ENCODE measurements at regions not wholly inside any gene's neighbourhood (a gene's known extent, or its start where the extent isn't known, plus 50 kb on each side); places are given as distances from the start of the nearest gene placed in this dataset.

GRCh38 chr5:57841676-57842363, 359.2 kb upstream of the ACTBL2 start:
- Histone ChIP-seq H3K27me3 (ENCODE audit: control insufficient read depth, low read length) (no peaks in the 10 kb centered on the region), H3K79me2 (ENCODE audit: control insufficient read depth, low read length) (no peaks in the 10 kb centered on the region), H3K9me2 (replicated peaks; ENCODE audit: control insufficient read depth, low read length) (no peaks in the 10 kb centered on the region), H3K4me3 (ENCODE audit: low read length) (no peak overlapping the region), H3K9me3 (ENCODE audit: control insufficient read depth, insufficient read depth, low read length) (no peaks in the 10 kb centered on the region), H3K36me3 (ENCODE audit: control insufficient read depth, low read length) (no peaks in the 10 kb centered on the region), H3F3A (ENCODE audit: control insufficient read depth, insufficient read depth) (no peaks in the 10 kb centered on the region), H3K27ac (ENCODE audit: low read depth, low read length) (no peak overlapping the region), H3K4me1 (ENCODE audit: control insufficient read depth, low read length) (no peaks in the 10 kb centered on the region), H3K4me2 (ENCODE audit: low read length) (no peak overlapping the region), H4K20me1 (ENCODE audit: control insufficient read depth, insufficient read depth, low read depth, low read length) (no peaks in the 10 kb centered on the region)
- no peak for TF ChIP-seq CTCF (IDR thresholded peaks at IDR 0.05; ENCODE audit: low read depth, low read length, poor library complexity, severe bottlenecking)
- no peak for TF ChIP-seq EZH2phosphoT487 (IDR thresholded peaks at IDR 0.05; ENCODE audit: borderline replicate concordance, low read length)

DNA sequence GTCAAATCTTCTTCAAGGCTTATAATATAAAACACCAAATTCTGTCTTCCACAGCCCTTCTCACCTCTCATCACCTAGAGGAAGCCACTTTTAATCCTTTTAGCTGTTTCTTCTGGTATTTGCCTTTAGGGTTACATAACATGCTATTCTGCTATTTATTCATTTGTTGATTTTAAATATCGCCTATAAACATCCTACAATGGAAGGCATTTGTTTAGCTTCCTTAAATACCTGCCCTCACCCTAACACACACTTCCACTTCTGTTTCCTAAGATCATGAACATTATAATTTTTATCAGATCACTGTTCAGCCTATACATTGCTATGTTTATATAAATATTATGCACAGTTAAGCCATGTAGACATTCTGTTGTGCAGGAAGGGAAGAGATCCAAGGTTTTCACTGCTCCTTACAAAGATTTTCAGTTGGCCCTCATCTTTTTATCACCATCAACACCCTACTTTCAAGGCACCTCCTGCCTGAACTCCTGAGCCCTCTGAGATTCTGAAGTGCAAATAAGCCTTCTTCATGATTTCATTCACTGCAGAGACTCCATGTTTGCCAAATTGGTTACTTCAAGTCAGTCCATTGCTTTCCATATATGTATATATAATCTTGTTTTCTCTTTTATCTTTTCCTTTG, 356.9 kb upstream of the ACTBL2 start:
- no peaks in the 10 kb centered on the region for H3K4me1 ChIP-seq (ENCODE audit: control insufficient read depth, low read length)
- H3F3A ChIP-seq (ENCODE audit: control insufficient read depth, insufficient read depth): no peaks in the 10 kb centered on the region
- H3K27ac ChIP-seq (ENCODE audit: low read depth, low read length): no peak overlapping the region

DNA sequence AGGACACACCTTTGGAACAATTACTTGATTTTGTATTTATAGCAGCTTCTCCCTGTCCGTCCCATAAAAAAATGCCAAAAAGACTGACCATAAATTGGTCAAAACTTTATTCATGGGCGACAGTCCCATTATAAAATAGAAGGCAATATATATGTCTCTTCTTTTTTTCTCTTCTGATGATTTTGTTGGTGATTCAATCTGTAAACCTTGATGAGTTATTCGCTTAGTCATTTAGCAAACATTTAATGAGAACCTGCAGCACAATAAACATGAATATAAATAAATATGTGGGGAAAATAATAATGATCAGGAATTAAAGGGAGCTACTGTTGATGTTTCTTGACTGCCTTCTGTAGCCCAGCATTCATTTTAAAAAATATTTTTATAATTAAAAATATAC, 356.4 kb upstream of the ACTBL2 start:
- TF ChIP-seq CTCF (IDR thresholded peaks at IDR 0.05; ENCODE audit: low read depth, low read length, poor library complexity, severe bottlenecking): no peak
- no peak for TF ChIP-seq EZH2phosphoT487 (IDR thresholded peaks at IDR 0.05; ENCODE audit: borderline replicate concordance, low read length)
- no peak overlapping the region for H3K4me2 ChIP-seq (ENCODE audit: low read length)

More for the DNA sequence above, 356.9 kb upstream of the ACTBL2 start:
- Histone ChIP-seq H3K9me3 (ENCODE audit: control insufficient read depth, insufficient read depth, low read length) (no peaks in the 10 kb centered on the region), H3K36me3 (ENCODE audit: control insufficient read depth, low read length) (no peaks in the 10 kb centered on the region), H3K27me3 (ENCODE audit: control insufficient read depth, low read length) (no peaks in the 10 kb centered on the region), H4K20me1 (ENCODE audit: control insufficient read depth, insufficient read depth, low read depth, low read length) (no peaks in the 10 kb centered on the region), H3K4me2 (ENCODE audit: low read length) (no peak overlapping the region), H3K4me3 (ENCODE audit: low read length) (no peak overlapping the region), H3K79me2 (ENCODE audit: control insufficient read depth, low read length) (no peaks in the 10 kb centered on the region), H3K9me2 (replicated peaks; ENCODE audit: control insufficient read depth, low read length) (no peaks in the 10 kb centered on the region)
- no peak for TF ChIP-seq EZH2phosphoT487 (IDR thresholded peaks at IDR 0.05; ENCODE audit: borderline replicate concordance, low read length)
- no peak for TF ChIP-seq CTCF (IDR thresholded peaks at IDR 0.05; ENCODE audit: low read depth, low read length, poor library complexity, severe bottlenecking)

More for the DNA sequence above, 356.4 kb upstream of the ACTBL2 start:
- H3K4me3 ChIP-seq (ENCODE audit: low read length): no peak overlapping the region
- H3K4me1 ChIP-seq (ENCODE audit: control insufficient read depth, low read length): no peaks in the 10 kb centered on the region
- H3K79me2 ChIP-seq (ENCODE audit: control insufficient read depth, low read length): no peaks in the 10 kb centered on the region
- no peaks in the 10 kb centered on the region for H3K9me3 ChIP-seq (ENCODE audit: control insufficient read depth, insufficient read depth, low read length)
- no peaks in the 10 kb centered on the region for H3K27me3 ChIP-seq (ENCODE audit: control insufficient read depth, low read length)
- H3K27ac ChIP-seq (ENCODE audit: low read depth, low read length): no peak overlapping the region
- no peaks in the 10 kb centered on the region for H3K36me3 ChIP-seq (ENCODE audit: control insufficient read depth, low read length)
- H4K20me1 ChIP-seq (ENCODE audit: control insufficient read depth, insufficient read depth, low read depth, low read length): no peaks in the 10 kb centered on the region
- no peaks in the 10 kb centered on the region for H3F3A ChIP-seq (ENCODE audit: control insufficient read depth, insufficient read depth)
- no peaks in the 10 kb centered on the region for H3K9me2 ChIP-seq (replicated peaks; ENCODE audit: control insufficient read depth, low read length)

Data from DOHH2 (cell line).